HG03565 (cell line): ENCODE measurements at regions not wholly inside any gene's neighbourhood (a gene's known extent, or its start where the extent isn't known, plus 50 kb on each side); places are given as distances from the start of the nearest gene placed in this dataset.

Experiments
- ATAC-seq: cut with Tn5 transposase; IDR thresholded peaks from one replicate; pipeline ENCODE4 v1.9.1; 2021; ENCODE audit warnings: mild to moderate bottlenecking, moderate library complexity; ENCODE audit not compliant: unreplicated experiment

- ATAC-seq: no peak
Measured at GRCh38 chrX:9147726-9148125, 113.8 kb upstream of the FAM9B start.

DNA sequence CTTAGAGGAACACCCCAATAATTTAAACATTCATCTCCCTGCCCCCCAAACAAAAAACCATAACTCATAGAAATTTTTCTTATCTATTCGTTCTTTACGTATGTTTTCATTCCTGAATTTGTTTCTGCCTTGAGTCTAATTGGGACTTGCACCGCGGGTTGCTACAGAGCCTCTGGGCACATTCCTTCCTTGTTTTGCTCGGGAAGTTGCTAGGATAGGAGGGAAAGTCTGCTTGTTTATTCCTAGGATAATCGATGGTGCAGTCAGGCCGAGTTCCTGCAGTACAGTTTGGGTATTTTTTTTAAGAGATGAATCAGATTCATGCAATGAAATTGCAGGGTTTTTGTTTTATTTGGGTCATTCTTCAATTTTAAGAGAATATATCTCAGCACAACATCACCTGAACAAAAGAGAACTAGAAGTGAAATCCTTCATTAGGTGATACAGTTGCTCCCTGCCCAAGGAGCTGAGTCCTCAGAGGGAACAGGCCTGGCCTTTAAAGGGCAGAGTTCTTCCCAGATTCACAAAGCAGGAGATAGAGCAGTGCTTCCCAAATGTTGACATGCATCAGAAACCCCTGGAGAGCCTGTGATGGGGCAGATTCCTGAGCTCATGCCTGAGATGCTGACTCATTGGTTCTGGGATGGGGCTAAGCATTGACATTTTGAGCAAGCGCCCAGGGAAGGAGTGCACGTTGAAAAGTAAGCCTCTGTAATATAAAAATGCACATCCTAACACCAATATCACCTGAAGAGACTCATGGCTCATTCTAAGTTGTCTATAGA lies 114.9 kb upstream of the FAM9B start:
- ATAC-seq: no peak

DNA sequence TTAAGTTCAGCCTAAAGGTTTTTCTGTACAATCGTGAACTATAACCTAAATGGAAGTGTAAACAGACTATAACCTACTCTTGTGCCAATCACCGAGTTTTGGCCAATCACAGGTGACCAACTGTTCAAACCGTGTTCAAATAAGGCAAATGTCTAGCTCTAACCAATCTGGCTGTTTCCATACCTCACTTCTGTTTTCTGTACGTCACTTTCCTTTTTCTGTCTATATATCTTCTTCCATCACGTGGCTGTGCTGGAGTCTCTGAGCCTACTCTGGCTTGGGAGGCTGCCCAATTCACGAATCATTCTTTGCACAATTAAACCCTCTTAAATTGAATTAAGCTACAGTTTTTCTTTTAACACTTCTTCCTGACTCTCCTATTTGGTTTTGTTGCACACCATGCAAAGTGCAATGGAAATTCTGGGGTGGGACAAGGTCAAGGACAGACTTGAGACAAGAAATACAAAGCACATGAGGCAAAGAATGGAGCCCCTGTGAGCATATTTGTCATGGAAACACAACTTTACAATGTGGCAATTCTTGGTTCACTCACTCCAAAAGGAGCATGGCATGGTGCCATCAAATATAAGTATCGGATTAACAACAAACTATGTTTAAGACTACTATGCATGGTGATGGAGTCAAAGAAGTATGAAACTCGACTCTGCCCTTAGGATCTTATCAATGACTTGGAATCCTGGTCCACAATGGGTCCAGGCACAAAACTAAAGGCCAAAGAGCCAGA lies 115.7 kb upstream of the FAM9B start:
- ATAC-seq: no peak

GRCh38 chrX:9151772-9152307 lies 117.9 kb upstream of the FAM9B start:
- no peak for ATAC-seq

DNA sequence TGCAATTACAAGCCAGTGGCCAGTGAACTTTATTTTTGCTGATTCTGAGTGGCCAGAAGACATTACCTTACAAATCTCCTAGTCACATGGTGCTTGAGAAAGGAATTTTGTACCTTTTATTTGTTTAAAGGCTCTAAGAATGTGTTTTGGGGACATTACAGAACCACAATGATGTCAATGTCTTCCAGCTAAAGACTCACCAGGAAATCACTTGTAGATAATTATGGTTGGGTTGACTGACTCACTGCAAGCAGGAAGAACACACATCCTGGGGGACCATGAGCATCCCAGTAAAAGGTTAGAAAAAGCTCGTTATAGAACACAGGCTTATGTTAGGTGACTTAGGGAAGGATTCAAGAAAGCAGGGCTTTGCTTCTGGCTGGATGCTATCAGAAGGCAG lies 119.4 kb upstream of the FAM9B start:
- no peak for ATAC-seq

DNA sequence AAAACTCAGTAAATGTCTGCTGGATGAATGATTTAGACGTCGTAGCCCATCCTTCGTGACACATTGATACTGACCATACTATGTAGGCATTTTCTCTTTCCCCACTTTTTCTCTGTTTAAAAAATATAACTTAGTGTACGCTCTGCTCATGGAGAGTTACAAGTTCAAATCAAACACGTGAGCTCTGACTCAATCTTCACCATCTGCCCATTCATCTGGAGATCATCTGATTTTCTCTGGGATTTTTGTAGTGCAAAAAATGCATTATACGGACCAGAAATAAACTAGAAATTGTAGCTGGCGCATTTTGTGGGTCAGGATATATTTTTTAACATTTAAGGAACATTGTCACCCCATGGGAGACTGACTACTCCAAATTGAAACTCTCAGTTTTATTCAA lies 124.7 kb upstream of the FAM9B start:
- no peak for ATAC-seq

DNA sequence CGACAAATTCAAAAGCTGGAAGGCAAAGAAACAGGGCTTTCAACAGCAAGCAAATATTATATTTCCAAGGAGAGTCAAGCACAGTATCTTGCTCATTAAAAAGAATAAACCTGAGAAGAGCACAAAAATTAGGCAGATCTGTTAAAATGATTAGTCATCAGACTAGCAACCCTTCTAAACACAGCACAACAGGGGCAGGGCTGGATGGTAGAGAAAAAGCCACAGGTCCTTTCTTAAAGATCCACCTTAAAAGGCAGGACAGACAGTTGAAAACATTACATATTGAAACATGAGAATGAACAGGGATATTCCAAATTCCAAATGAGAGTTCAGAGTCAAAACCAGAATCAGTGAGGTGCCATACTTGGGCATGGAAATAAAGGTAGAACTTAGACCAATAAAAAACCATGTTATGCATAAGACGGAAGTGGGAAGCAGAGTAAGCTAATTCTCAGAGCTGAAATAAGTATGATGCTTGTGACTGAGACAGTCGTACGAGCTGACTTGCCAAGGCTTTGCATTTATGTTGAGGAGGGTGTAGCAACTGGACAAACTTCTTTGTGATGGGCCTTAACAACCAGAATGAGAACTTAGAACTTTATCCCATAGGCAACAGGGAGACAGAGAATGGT lies 126.9 kb upstream of the FAM9B start:
- no peak for ATAC-seq

DNA sequence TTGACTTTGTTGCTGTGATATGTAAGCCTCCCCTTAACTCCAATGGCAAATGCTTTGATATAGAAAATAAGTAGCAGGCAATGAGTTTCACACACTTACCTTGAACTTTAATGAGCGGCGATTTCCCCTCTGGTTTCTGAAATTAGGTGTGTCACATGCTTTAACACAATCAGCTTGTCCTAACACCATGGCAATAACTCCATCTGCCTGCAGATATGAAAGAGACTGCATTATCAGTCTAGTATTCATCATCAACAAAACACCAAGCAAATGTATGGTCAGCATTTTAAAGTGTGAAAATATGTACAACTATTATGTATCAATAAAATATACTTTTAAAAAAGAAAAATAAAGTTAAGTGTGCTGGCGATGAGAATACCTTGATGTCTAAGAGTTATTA lies 128.8 kb upstream of the FAM9B start:
- no peak for ATAC-seq

DNA sequence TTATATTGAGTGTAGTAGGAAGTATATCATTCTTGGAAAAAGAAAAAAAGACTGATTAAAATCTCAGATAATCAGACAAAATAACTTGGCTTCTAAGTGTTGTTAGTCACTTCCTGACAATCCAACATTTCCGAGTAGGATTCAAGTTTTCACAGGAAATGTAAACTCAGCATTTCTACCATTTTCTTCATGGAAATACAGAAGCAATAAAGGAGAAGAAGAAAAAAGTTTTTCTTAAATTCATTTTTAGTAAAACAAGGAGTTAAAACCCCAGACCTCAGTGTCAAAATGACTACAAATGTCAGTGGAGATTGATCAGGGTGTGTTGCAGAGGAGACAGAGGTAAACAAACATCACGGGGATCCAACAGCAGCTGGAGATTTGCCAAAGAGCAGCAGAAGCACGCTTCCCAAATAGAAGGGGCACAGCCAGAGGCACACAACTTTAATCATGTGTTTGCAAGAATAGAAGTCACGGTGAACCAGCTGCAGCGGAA lies 129.3 kb upstream of the FAM9B start:
- no peak for ATAC-seq

DNA sequence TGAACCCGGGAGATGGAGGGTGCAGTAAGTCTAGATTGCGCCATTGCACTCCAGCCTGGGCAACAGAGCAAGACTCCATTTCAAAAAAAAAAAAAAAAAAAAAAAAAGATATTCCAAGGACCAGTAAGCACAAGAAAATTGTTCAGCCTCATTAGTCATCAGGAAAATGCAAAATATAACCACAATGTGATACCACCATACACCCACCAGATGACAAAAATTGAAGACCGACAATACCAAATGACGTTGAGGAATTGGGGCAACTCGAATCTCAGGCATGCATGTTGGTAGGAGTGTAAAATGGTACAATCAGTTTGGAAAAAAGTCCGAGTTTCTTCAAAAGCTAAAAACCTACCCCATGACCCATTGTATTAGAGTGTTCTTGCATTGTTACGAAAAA lies 130.2 kb upstream of the FAM9B start:
- no peak for ATAC-seq

DNA sequence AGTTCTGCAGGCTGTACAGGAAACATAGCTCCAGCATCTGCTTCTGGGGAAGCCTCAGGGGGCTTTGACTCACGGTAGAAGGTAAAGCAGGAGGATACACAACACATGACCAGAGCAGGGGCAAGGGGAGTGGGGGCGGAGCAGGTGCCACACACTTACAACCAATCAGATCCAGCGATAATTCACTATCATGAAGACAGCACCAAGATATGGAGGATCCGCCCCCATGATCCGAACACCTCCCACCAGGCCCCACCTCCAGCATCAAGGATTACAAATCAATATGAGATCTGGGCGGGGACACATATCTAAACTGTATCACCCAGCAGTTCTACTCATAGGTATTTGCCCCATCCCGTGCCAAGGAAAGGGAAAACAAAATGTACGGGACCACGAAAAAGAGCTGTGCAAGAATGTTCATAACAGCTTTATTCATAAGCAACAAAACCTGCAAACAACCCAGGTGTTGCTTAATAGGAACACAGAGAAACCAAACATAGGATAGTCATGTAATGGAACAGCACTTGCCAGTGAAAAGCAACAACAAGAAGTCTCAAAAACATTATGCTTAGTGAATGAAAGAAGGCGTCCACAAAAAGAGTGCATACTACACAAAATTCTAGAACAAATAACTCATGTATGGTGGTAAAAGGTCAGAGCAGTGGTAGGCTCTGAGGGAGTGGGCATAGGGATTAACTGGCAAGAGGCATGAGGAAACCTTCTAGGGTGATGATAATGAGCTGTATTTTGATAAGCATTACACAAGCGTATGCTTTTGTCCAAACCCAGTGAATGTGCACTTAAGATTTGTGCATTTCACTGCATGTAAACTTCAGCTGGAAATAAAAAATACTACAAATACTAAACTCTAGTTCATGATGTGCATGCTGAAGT lies 130.9 kb upstream of the FAM9B start:
- ATAC-seq: no peak

DNA sequence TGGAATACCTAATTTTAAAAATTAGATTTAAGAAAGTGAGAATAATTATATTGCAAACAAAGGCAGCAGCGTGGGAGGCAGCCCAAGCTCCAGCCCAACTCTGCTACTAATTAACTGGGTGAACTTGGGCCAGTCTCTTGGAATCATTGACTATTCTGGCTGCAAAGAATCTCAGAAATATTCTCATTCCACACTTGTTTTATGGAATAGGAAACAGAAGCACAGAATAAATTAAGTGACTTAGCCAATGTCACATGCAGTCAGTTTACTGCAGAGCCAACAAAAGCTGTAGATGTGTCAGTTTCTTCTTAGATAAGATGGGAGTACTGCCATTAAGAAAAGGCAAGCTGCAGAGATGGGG lies 132.6 kb upstream of the FAM9B start:
- no peak for ATAC-seq

DNA sequence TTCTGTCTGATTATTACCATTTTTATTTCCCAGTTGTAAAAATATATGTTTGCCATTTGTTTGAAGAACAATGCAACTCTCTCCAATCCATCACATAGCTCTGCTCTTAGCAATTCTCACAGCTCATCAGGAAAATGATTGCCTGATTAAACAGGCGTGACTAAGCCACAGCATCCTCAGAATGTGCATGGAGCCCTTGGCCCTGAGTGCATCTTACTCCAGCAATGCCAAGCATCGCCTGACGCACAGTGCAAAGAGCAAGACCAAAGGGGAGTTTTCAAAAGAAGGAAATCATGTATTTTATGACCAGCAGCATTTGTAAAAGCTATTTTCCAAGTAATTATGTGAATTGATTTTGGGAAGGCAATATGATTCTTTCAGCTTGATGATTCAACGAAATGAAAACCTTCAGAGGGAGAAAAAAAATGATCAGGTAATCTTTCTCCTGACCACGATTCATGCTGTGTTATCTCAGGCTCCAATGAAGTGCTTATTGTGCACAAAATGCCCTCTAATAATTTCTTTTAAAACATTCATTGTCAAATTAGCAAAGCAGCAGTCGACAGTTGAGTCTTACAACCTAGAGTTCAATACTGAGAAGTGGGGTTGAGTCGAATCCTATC lies 138.0 kb upstream of the FAM9B start:
- no peak for ATAC-seq

- no peak for ATAC-seq
Measured at GRCh38 chrX:9172464-9172850, 138.5 kb upstream of the FAM9B start.

GRCh38 chrX:9180623-9181022 lies 146.7 kb upstream of the FAM9B start:
- ATAC-seq: no peak

DNA sequence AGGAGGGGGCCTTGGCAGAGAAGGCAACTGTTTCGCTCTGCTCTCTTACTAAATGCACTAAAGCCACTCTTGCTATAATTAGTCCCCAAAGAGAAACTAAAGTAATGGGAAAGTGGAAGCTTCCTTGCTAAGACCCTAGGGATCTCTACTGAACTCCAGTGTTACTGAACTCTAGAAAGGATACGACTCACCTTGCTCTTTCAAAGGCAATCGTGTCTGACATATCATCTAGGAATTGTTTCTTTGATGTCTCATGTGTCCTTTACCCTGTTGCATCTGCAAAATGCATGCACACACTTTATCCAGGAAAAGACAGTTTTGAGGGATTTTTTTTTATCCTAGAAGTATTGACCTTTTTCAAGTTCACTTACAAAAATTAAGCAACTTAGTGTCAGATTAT lies 148.1 kb upstream of the FAM9B start:
- no peak for ATAC-seq

- ATAC-seq: no peak
Measured at GRCh38 chrX:9183481-9183880, 149.6 kb upstream of the FAM9B start.

DNA sequence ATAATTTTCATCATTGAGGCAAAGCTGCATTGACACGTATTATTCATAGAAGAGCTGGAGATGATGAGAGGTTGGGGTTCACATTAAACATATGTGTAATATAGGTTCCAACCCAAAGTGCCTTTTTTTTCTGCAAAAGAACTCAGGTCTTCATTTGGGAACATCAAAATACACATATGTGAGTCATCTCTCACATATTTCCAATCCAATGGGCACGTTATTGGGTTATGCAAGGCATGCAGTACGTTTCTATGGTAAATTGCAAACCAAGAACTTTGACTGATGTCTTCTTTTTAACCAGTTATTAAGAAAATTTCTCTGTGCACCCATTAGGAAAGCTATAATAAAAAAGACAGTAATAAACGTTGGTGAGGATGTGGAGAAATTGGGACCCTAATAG lies 150.3 kb upstream of the FAM9B start:
- ATAC-seq: no peak

DNA sequence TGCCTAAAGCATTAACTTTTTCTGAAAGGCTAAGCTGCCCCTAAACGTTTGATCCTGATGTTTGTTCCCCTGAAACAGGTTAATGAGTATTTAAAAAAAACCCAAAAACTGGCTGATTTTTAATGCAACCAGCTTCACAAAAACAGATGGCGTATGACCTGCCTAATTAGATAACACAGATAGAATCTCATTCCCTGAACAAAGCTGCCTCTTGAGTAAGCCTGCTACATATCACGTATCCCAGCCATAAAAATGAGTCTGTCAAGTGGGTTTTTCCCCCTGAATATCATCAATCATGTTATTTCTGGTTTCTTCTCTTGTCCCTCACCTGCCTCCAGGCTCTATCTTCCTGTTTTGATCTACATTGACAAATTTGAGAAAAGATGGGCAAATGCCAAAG lies 154.2 kb upstream of the FAM9B start:
- no peak for ATAC-seq

GRCh38 chrX:9189286-9189685 lies 155.4 kb upstream of the FAM9B start:
- ATAC-seq: no peak
